GM18499 (cell line): ENCODE measurements at regions not wholly inside any gene's neighbourhood (a gene's known extent, or its start where the extent isn't known, plus 50 kb on each side); places are given as distances from the start of the nearest gene placed in this dataset.

ENCODE experiments used
- ATAC-seq: cut with Tn5 transposase; IDR thresholded peaks from one replicate; pipeline ENCODE4 v1.9.1; 2021; ENCODE audit warnings: moderate number of reproducible peaks; ENCODE audit not compliant: insufficient read depth, unreplicated experiment

GRCh38 chr16:51707666-51708065 lies 556.6 kb upstream of the SALL1 start:
- ATAC-seq = no peak

GRCh38 chr16:51705142-51705541 lies 554.1 kb upstream of the SALL1 start:
- no peak for ATAC-seq

GRCh38 chr16:51701025-51701424 lies 550.0 kb upstream of the SALL1 start:
- ATAC-seq = no peak

GRCh38 chr16:51699686-51700396 lies 548.8 kb upstream of the SALL1 start:
- no peak for ATAC-seq

- ATAC-seq = no peak
These were observed 547.6 kb upstream of the SALL1 start for GRCh38 chr16:51698647-51699046.

- ATAC-seq = no peak
These were observed 546.4 kb upstream of the SALL1 start for GRCh38 chr16:51697454-51697853.

GRCh38 chr16:51696376-51696775 lies 545.3 kb upstream of the SALL1 start:
- ATAC-seq = no peak

- ATAC-seq = no peak
These were observed 540.0 kb upstream of the SALL1 start for GRCh38 chr16:51691109-51691508.

- ATAC-seq = no peak
These were observed 534.4 kb upstream of the SALL1 start for GRCh38 chr16:51685498-51685897.

GRCh38 chr16:51683882-51684281 lies 532.8 kb upstream of the SALL1 start:
- ATAC-seq = no peak

GRCh38 chr16:51682905-51683304 lies 531.8 kb upstream of the SALL1 start:
- ATAC-seq = no peak

- no peak for ATAC-seq
These were observed 523.5 kb upstream of the SALL1 start for GRCh38 chr16:51674615-51675014.

- ATAC-seq = no peak
These were observed 519.5 kb upstream of the SALL1 start for GRCh38 chr16:51670527-51670926.

- no peak for ATAC-seq
These were observed 515.8 kb upstream of the SALL1 start for GRCh38 chr16:51666821-51667220.

GRCh38 chr16:51666074-51666473 lies 515.0 kb upstream of the SALL1 start:
- ATAC-seq = no peak

GRCh38 chr16:51665436-51665998 lies 514.4 kb upstream of the SALL1 start:
- no peak for ATAC-seq

- no peak for ATAC-seq
These were observed 507.5 kb upstream of the SALL1 start for GRCh38 chr16:51658531-51658930.

- ATAC-seq = no peak
These were observed 506.8 kb upstream of the SALL1 start for GRCh38 chr16:51657848-51658247.

GRCh38 chr16:51655249-51655648 lies 504.2 kb upstream of the SALL1 start:
- no peak for ATAC-seq

GRCh38 chr16:51651061-51651466 lies 500.0 kb upstream of the SALL1 start:
- no peak for ATAC-seq

- ATAC-seq = no peak
These were observed 498.6 kb upstream of the SALL1 start for GRCh38 chr16:51649631-51650030.

- no peak for ATAC-seq
These were observed 497.5 kb upstream of the SALL1 start for GRCh38 chr16:51648526-51648925.
